GM18867 (cell line): ENCODE measurements at regions not wholly inside any gene's neighbourhood (a gene's known extent, or its start where the extent isn't known, plus 50 kb on each side); places are given as distances from the start of the nearest gene placed in this dataset.

ENCODE experiments used
- ATAC-seq: cut with Tn5 transposase; IDR thresholded peaks from one replicate; pipeline ENCODE4 v1.9.1; 2021; ENCODE audit warnings: mild to moderate bottlenecking, moderate library complexity; ENCODE audit not compliant: unreplicated experiment

DNA sequence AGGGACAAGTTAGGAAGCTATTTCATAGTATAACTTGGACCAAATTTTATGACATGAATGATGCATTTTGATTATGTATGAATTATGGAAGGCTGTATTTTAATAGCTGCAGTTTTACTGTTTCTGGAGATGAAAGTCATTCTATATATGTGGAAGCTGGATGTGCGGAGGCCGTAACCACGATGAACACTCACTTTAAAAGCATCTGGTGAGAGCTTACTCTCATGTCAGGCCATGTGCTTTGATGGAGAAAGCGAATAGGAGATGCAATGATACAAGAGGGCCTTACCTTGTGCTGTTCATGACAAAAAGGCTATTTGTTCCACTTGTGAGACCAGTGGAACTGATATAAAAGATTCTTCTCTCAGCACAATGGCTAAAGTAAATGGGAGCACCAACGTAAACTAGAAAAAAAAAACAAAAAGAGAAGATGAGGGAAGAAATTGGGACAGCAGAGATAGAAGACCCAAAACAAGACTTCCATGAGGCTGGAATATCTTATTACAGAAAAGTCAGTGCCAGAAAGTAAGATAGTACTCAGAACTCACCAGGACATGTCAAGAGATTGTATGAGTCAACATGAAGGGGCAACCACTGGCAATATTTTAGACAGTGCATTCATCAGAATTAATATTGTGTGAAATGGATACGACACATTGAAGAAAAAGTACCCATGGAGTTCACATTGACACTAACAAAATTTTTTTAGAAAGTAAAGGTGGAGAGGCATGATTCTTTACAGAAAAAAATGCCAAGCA is 63.3 kb upstream of the GAB1 start:
- no peak for ATAC-seq

DNA sequence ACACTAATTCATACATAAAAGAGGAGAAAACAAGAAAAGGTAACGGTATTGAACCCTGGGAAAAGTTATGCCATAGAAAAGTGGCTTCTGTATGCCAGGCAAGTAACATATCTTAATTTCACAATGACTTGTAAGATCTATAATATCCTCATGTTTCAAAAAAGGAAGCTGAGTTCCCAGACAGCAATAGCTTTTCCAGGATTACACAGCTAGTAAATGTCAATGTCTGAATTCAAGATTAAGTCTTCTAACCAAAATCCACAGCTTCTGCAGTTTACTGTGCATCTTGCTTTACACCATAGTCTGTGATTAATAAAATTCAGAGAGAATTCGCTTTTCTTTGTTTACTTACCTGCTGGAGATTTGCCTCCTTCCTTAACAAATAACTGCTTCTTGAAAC is 55.8 kb upstream of the GAB1 start:
- ATAC-seq = no peak

DNA sequence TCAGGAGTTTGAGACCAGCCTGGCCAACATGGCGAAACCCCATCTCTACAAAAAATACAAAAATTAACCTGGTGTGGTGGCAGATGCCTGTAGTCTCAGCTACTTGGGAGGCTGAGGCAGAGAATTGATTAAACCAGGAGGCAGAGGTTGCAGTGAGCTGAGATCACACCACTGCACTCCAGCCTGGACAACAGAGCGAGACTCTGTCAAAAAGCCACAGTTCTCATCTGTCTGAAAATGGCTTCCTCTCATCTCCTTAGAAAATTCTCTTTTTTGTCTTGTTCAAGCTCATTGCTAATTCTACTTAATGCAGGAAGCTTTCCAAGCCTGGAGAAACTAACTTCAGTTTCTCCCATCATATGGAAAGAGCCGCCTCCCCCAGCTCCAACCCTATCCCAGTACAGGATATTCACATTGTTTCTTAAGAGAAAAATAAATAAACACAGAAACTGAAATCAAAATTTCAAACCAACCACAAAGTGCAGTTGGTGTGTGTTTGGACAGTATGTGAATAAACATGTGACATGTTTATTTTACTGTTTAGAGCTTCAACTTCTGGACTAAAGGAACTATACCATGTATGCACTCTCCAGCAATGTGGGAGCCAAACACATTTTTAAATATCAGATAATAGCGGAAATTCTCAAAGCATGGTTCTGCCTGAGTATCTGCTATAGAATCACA is 55.0 kb upstream of the GAB1 start:
- ATAC-seq = peak; percentile 93

DNA sequence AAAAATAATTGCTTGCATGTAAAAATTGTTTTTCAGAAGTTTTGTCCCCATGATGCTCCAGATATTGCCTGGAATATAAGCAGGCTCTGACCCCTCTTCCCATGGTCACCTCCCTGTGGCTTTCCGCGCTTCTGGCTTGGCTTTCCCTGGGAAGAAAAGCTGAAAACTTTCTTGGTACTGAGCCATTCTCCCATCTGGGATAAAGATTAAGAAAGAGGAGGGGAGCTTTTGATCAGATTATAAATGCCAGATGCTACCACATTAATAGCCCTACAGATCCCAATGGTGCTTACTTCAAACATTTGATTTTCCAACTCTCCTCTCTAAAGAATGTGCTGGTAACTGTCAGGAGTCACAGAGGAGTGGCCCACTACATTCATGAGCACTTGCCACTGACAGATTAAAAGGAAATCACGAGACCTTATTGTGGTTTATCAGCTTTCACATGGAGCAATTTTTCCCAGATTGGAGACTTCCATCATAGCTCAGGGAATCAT is 54.4 kb upstream of the GAB1 start:
- no peak for ATAC-seq

DNA sequence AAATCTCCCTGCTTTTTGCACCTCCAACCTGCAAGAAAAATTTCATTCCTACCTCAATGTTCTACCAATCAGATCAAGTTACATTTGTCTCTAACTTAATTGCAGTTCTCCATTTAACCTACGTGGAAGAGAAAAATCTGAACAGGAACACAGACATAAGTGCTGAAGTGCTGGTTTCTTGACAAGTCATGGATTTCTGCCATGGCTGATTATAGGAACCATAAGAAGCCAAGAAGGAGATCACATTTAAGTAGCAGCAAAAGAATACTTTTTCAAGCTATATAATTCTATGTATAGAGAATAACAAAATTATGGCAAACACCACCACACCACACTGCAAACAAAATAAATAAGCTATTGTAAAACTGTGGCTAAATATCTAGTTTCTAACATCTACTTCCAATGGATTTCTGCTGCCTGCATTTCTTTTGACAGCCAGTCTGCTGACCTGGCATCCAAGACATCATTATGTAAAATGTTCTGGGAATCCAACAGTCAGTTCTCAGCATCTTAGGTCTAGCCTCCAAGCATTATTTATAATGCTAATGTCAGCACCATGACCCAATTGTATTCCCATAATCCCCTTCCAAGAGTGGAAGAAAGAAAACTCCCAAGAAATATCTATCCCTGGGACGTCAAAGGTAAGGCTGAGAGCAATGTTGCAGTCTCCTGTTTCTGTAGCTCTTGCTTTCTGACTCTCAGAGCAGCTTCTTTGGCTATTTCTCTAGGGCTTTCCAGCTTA is 50.8 kb upstream of the GAB1 start:
- ATAC-seq = no peak

DNA sequence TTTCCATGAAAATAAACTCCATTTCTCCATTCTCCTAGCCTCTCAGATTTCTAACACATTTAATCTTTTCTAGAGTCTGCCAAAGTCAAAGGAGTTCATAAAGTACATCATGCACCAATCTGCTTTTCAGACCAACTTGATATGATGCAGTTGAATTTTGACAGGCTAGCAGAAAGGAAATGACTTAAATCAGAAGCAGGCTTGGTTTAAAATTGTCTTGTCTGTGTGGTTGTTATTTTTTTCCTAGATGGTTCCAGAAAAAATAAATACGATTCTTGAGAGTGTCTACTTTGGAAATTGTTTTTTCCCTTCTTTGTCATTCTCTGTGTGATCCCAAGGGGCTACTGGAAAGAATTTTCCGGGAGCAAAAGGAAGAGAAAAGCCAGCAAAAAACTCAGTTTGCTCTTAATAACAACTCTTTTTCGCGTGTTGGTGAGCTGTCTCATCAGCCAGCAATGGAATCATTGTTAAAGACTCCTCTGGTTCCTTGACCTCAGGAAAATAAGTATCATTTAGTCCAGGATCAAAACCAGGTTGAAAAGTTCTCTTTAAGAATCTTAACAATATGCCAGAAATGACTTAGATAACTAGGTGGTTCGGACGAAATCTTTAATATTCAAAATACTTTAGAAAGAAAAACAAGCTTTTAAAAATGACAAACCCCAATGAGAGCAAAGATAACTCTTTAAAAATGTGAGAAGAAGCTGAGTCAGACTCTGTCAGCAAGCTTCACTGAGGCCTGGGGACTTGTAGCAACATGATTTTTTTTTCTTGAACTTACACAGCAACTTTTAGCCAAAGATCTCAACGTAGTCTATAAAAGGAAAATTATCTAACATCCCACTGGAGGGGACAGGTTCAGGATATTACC is 49.7 kb upstream of the GAB1 start:
- ATAC-seq = no peak
